NCI-H82 treated with DMSO at 0.1 percent for 48 hours (cell line): ENCODE measurements at regions not wholly inside any gene's neighbourhood (a gene's known extent, or its start where the extent isn't known, plus 50 kb on each side); places are given as distances from the start of the nearest gene placed in this dataset.

Experiments
- DNase-seq: peaks from one replicate; lab custom pipeline; 2025; ENCODE audit not compliant: unreplicated experiment; lab: John Stamatoyannopoulos, UW

DNA sequence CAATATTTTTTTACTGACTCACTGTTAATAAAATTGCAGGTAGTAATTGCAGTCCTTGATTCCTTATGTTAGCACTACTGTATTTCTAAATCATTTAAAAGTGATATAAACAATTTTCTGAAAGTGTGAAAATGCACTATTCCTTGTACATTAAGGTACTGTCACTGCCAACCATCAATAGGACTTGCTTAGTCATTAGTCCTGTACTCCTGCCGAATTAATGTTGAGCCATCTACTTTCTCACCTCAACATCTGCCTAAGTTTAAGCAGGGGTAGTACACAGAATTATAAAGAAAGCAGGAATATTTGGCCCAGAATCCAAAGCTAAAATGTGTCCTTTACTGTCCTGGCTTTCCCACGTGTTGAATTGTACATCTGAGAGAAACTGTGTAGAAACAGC, 87.0 kb upstream of the TRPC3 start:
- no peak for DNase-seq

- DNase-seq = no peak
Observed at GRCh38 chr4:122034619-122035018, 82.8 kb upstream of the TRPC3 start.

DNA sequence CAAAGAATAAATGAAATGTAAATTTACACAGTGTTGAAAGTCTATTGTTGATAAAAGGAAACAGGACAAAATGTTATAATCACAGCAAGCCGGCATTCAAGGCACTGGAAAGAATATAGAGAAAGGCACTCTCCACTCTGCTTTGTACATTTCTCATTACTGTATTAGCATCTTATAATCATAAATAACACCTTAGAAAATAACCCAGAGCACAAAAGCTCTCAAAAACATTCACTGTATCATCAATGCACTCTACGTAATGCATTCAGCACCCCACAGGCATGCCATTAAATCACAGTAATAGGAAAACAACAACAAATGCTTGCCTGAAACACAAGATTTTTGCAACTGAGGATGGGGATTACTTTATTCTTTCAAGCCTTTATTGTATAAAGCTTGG, 75.3 kb upstream of the TRPC3 start:
- no peak for DNase-seq

- DNase-seq = no peak
Observed at GRCh38 chr4:122017296-122017695, 65.4 kb upstream of the TRPC3 start.

- no peak for DNase-seq
Observed at GRCh38 chr4:122015203-122015602, 63.3 kb upstream of the TRPC3 start.

DNA sequence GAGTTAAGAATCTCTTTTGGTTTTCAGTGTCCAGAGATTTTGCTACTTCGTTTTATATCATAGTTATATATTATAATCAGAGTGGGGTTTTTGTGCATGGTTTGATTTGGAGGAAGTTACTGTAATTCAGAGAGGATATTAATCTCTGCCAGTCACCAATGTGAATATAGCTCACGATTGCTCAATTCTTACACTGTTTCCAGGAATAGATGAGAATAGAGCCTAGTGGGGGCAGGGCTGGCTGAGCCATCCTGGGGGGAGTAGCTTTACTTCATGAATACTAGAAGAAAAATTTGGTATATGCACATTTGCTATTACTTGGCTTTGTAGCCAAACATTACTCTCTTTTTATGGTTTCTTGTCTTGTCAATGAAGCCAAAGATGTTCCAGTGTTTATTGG, 60.9 kb upstream of the TRPC3 start:
- DNase-seq = no peak

DNA sequence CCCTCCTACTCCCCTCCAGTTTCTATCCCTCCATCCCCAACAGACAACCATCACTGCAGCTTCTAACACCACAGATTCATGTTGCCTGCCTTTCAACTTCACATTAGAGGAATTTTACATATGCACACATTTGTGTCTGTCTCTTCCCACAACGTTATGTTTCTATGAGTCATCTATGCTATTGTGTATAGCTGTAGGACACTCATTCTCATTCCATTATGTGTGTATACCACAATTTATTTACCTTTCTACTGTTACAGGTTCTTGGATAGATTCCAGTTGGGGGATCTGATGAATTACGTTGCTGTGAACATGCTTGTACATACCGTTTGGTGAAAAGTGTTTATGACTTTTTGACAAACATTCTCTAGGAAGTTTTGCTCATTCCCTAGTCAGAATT, 58.8 kb upstream of the TRPC3 start:
- DNase-seq = no peak

- DNase-seq = no peak
Observed at GRCh38 chr4:122009524-122009923, 57.7 kb upstream of the TRPC3 start.

- no peak for DNase-seq
Observed at GRCh38 chr4:122007016-122007415, 55.2 kb upstream of the TRPC3 start.

DNA sequence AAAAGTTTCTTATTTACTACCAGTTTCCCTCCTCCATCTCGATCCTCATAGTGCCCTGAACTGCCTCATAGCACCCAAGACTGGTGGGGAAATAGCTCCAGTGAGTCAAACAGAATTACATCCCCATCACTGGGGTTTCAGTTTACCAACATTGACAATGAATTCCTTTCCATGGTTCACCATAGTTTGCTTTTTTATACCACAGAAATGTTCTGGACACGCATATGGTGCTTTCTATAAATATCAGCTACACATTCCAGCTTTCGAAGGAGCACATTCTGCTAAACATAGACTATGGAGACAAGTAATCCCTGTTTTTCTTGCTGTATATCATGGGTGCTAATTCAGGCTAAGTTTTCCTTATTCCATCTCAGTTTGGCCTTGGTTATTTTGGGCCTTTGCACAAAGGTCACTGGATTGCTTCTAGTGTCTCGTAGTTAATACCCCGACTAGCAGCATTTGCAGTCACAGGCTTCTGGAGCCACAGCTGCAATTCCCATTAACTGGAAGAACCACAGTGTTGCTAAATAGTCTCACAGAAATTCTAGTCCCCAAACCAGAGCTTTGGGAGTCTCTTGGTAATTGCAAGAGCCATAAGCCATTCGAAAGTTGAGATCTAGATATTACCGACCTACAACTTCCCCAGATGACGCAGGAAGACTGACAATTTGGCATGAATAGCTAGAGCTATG, 53.4 kb upstream of the TRPC3 start:
- no peak for DNase-seq

DNA sequence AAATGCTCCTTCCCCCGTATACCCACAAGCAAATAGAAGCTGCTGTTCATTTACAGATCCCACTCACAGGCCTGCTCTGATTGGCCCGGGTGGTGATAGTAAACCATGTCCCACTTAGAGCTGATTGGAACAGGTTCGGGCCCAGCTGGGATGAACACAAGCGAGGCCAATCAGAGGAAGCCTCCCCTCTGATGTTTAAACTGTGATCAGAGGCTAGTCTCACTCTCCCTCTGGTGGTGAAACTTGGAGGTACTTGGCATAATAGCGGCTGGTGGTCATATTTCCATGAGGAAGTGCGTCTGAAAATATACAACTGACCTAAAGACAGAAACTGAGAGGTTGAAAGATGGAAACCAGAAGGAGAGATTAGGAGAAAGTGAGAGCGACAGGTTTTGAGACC, 51.5 kb upstream of the TRPC3 start:
- DNase-seq = no peak
